ENCODE measurements at regions not wholly inside any gene's neighbourhood (a gene's known extent, or its start where the extent isn't known, plus 50 kb on each side); places are given as distances from the start of the nearest gene placed in this dataset.
"Not testable (repeated sequence)": the region's sequence is repeated elsewhere in the genome, so short reads cannot be mapped to it uniquely, and the experiment has no call there.

GRCh38 chr3:127520993-127521392 lies 69.5 kb downstream of the TPRA1 start:
- no peak for DNase-seq (ENCODE audit: low read depth)

GRCh38 chr3:127518456-127519081 lies 72.0 kb downstream of the TPRA1 start:
- no peak for DNase-seq (ENCODE audit: low read depth)

- DNase-seq (ENCODE audit: low read depth), result no peak
Observed at GRCh38 chr3:127512256-127512655, 78.3 kb downstream of the TPRA1 start.

GRCh38 chr3:127501177-127501576 lies 89.4 kb downstream of the TPRA1 start:
- DNase-seq (ENCODE audit: low read depth), result no peak

DNA sequence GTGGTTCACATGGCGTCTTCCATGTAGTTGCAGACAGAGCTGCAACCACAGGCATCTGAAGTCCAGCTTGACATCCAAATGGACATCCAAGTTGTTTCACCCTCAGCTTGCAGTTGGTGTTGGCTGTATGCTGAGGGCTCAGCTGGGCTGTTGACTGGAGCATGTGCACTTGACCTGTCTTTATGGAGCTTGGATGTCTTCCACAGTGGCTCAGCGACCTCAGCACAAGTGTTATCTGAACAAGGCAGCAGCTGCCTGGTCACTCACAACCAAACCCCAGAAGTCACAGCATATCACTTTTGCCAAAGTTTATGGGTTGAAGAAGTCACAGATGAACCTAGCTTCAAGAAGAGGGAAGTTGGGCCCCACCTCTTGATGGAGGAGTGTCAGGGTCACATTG lies 92.9 kb downstream of the TPRA1 start:
- no peak for DNase-seq (ENCODE audit: low read depth)

GRCh38 chr3:127497166-127497565 lies 93.4 kb downstream of the TPRA1 start:
- no peak for DNase-seq (ENCODE audit: low read depth)

DNA sequence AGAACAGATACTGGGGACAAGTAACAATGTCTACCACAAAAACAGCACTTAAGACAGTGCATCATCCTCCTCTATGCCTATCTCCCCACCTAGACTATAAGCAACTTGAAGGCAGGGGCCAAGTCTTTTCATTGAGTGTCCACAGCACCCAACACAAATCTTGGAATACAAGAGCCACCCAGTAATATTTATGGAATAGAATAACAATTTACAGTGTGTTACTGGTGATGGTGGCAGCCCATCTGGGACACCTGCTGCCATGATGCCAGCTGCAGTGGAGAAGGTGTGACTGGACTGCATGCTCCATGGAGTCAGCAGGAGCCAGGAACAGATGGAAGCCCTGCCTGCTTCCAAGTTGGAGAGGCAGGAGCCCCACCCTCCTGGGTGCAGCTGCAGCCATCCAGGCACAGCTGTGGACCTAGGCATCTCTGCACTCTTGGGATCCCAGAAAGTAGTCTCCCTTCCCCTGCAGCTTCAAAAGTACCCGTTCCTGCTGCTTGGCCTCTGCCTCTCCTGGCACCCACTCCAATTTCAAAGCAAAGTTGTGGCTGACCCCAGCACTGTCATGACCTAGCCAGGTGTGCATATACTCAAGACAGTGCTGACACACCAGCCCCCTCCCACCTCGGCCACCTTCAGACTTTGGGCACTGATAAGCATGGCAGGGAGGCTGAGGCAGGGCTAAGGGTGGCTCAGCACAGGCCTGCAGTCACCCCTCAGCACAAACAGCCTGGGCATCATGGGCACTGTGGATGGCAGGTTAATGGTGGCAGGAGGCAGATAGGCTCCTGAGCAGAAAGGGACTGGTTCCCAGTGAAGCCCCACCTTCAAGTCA lies 94.5 kb downstream of the TPRA1 start:
- no peak for DNase-seq (ENCODE audit: low read depth)

DNA sequence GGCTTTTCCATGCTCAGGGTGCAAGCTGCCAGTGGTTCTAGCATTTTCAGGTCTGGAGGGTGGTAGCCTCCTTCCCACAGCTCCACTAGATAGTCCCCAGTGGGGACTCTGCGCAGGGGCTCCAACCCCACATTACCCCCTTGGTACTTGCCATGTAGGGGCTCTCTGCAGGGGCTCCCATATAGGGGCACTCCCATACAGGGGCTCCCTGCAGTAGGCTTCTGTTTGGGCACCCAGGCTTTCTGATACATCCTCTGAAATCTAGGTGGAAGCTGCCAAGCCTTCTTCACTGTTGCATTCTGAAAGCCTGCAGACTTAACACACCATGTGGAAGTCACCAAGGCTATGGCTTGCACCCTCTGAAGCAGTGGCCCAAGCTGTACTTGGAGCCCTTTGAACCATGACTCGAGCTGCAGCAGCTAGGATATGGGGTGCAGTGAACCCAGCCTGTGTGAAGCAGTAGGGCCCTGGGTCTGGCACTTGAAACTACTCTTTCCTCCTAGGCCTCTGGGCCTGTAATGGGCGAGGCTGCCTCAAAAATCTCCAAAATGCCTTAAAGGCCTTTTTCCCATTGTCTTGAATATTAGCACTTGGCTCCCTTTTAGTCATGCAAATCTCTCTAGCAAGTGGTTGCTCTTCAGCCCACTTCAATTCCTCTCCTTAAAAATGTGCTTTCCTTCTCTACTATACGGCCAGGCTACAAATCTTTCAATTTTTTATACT lies 96.4 kb downstream of the TPRA1 start:
- no peak for DNase-seq (ENCODE audit: low read depth)

GRCh38 chr3:127492426-127492825 lies 98.1 kb downstream of the TPRA1 start:
- no peak for DNase-seq (ENCODE audit: low read depth)

- no peak for DNase-seq (ENCODE audit: low read depth)
Observed at GRCh38 chr3:127491909-127492308, 98.6 kb downstream of the TPRA1 start.

DNA sequence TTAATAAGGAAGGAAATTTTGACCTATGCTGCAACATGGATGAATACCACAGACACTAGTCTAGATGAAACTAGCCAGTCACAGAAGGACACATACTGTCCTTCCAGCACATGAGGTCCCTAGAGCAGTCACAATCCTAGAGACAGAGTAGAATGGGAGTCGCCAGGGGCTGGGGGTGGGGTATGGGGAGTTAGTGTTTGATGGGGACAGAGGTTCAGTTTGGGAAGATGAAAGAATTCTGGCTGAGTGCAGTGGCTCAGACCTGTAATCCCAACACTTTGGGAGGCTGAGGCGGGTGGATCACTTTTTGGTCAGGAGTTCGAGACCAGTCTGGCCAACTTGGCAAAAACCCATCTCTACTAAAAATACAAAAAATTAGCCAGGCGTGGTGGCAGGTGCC lies 99.2 kb downstream of the TPRA1 start:
- DNase-seq (ENCODE audit: low read depth), result no peak

DNA sequence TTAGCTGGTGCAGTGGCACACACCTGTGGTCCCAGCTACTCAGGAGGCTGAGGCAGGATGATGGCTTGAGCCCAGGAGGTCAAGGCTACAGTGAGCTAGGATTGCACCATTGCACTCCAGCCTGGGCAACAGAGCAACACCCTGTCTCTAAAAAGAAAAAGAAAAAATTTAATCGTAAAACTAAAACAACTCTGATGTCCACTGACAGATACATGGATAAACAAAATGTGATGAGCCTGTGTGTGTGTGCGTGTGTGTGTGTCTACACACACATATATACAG lies 99.6 kb downstream of the TPRA1 start:
- not testable (repeated sequence) for DNase-seq (ENCODE audit: low read depth)

DNA sequence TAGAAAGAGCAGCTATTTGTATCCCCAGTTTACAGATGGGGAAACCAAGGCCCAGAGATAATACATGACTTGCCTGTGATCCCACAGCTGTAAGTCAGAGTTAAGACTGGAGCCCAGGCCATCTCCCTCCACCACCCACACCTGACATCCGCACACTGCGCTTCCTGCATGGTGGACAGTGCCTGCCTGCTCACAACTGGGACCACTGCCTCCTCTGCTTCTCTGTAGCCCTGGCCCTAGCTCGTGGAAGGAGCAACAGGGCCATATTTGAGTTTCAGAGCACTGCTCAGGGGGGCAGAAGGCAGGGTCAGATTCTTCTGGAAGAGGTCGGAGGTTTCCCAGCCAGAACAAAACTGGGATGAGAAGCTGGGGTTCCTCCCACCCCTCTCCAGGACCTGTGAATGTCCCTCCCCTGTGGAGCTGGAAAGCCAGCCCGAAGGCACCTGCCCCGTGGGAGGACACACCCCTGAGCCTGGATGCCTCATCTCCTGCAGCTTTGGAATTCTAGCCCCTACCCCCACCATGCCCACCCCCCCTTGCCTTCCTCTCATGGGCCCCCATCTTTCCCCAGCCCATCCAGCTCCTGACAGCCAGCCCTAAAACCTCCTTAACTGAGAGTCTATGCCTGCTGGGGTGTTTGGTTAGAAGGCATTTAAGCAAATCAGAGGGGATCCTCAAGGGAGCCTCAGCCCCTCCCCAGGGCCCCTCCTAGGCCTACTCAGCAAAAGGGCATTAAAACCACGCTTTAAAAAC lies 100.1 kb downstream of the TPRA1 start:
- no peak for DNase-seq (ENCODE audit: low read depth)

- DNase-seq (ENCODE audit: low read depth), result no peak
Observed at GRCh38 chr3:127489357-127489756, 101.2 kb downstream of the TPRA1 start.

- no peak for DNase-seq (ENCODE audit: low read depth)
Observed at GRCh38 chr3:127488740-127489139, 101.8 kb downstream of the TPRA1 start.

DNA sequence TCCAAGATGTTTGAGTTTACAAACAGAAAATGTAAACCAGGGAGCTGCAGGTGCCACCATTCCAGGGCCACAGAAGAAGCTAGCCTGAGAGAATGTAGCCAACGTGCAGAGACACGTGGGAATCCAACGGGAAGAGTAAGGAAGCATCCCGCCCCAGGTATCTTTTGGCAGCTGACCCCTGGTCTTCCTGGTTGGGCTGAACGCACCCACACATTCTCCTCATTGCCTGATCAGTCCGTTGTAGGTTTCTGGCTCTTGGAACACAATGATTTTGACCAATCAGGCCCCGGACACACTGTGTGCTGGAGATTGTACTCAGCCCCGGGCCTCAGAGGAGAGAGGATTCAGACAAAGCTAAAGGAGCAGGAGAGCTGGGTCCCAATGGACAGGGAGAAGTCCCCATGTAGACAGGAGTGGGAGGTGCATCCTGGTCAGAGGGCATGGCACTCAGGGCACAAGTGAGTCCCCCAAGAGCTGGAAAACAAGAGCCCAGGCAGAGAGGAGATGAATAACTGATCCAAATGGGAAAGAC lies 102.3 kb downstream of the TPRA1 start:
- DNase-seq (ENCODE audit: low read depth), result no peak

- DNase-seq (ENCODE audit: low read depth), result no peak
Observed at GRCh38 chr3:127487196-127487595, 103.3 kb downstream of the TPRA1 start.

- DNase-seq (ENCODE audit: low read depth), result no peak
Observed at GRCh38 chr3:127486321-127486944, 104.1 kb downstream of the TPRA1 start.

GRCh38 chr3:127485396-127486170 lies 105.0 kb downstream of the TPRA1 start:
- DNase-seq (ENCODE audit: low read depth), result no peak

DNA sequence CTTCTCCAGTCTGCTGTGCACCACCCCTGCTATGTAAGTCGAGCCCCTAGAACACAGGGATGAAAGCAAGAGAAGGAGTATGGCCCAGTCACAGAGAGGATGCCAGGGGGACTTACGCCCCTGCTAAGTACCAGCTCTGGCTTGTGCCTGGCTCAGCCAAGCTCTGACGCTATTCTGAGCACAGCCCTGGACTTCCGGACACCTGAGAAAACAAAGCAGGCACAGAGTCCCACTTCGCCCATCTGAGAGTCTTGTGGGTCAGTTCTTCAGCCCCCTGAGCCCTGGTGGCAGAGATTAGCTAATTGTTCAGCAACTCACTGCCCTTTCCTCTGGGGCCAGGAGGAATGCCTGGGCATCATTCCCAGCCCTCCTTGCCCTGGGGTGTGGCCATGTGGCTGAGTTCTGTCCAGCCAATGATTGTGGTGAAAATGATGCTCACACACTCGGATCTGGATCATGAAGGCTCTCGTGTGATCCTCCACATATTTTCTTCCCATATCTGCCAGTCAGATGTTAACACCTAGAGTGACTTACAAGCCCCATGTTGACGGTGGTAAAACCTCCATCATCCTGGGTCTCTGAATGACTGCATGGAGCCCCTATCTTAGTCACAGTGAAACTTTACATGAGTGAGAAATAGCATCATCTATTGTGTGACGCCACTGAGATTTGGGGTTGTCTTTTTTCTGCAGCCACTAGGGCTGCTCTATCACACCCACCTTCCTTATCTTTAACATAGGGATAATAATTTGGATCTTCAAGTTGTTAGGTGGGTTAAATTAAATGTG lies 105.7 kb downstream of the TPRA1 start:
- DNase-seq (ENCODE audit: low read depth), result no peak

Data from activated T-cell treated with anti-CD3 and anti-CD28 coated beads for 1 hour (primary cell).